B cell (primary cell): ENCODE measurements at regions not wholly inside any gene's neighbourhood (a gene's known extent, or its start where the extent isn't known, plus 50 kb on each side); places are given as distances from the start of the nearest gene placed in this dataset.

Experiments used
- ATAC-seq: fragments of 200-7000 bp; cut with Tn5 transposase; one replicate; pipeline ENCODE4 v1.10.0; 2021; ENCODE audit warnings: low read depth, mild to moderate bottlenecking, moderate number of reproducible peaks, moderate library complexity
- CTCF ChIA-PET: fragments of 350-600 bp; sonication (Branson Sonifier 250); formaldehyde crosslinking; loops from one replicate; lab custom pipeline; 2021; ENCODE audit warnings: antibody characterized with exemption, inconsistent platforms; lab: Charles Lee
- POLR2A ChIA-PET: fragments of 350-600 bp; sonication (Branson Sonifier 250); formaldehyde crosslinking; loops from one replicate; lab custom pipeline; 2021; ENCODE audit warnings: antibody characterized with exemption; lab: Charles Lee
- DNase-seq: peaks from one replicate; pipeline ENCODE4 v3.0.0; 2013
- H2AFZ ChIP-seq: 2 replicates; pipeline ENCODE4 v1.6.1; 2012; ENCODE audit warnings: mild to moderate bottlenecking, low read depth, low read length; ENCODE audit not compliant: insufficient read depth, poor library complexity, severe bottlenecking
- H3K27ac ChIP-seq, 2 donors: 1 replicate in 1 of 2; 2 replicates in 1 of 2; pipeline ENCODE4 v1.5.1; 2012 to 2013; ENCODE audit warnings: low read length in 2 of 2, mild to moderate bottlenecking in 2 of 2, moderate library complexity in 1 of 2
- H3K27me3 ChIP-seq, 4 experiments: fragments of 200-600 bp in 1 of 4; sonication (generic) in 1 of 4; replicated peaks in 1 of 4; 1 replicate in 2 of 4; 2 replicates in 2 of 4; pipeline versions ENCODE4 v1.6.1 to v1.7.0; 2013 to 2016; ENCODE audit warnings: low read length in 3 of 4, mild to moderate bottlenecking in 2 of 4, mixed read lengths in 1 of 4, moderate library complexity in 1 of 4; ENCODE audit not compliant: insufficient read depth in 4 of 4, control insufficient read depth in 3 of 4; ENCODE audit errors: control extremely low read depth in 1 of 4
- H3K36me3 ChIP-seq, 2 experiments: replicated peaks in 1 of 2; 1 replicate in 1 of 2; 2 replicates in 1 of 2; pipeline versions ENCODE4 v1.6.1 to v1.7.1; 2013; ENCODE audit warnings: low read length in 1 of 2; ENCODE audit not compliant: insufficient read depth in 2 of 2, control insufficient read depth in 1 of 2; ENCODE audit errors: control extremely low read depth in 1 of 2, extremely low read depth in 1 of 2
- H3K4me1 ChIP-seq, 2 donors: fragments of 200-600 bp in 1 of 2; sonication (generic) in 1 of 2; 1 replicate in 1 of 2; 2 replicates in 1 of 2; pipeline versions ENCODE4 v1.5.1 to v1.6.1; 2013 to 2017; ENCODE audit warnings: low read length in 2 of 2; ENCODE audit not compliant: control insufficient read depth in 2 of 2, insufficient read depth in 2 of 2
- H3K4me2 ChIP-seq: replicated peaks from 2 replicates; pipeline ENCODE3; 2012; ENCODE audit warnings: mild to moderate bottlenecking, low read depth, low read length; ENCODE audit not compliant: poor library complexity, severe bottlenecking
- H3K4me3 ChIP-seq, 5 experiments: fragments of 200-600 bp in 1 of 5; sonication (generic) in 1 of 5; 1 replicate in 3 of 5; 2 replicates in 2 of 5; pipeline versions ENCODE4 v1.5.1 to v1.7.0; 2011 to 2016; ENCODE audit warnings: low read length in 4 of 5, mild to moderate bottlenecking in 4 of 5, low read depth in 2 of 5, control low read depth in 1 of 5, moderate library complexity in 1 of 5; ENCODE audit not compliant: insufficient read depth in 1 of 5; ENCODE audit errors: control extremely low read depth in 1 of 5, extremely low read depth in 1 of 5
- H3K79me2 ChIP-seq: fragments of 200-600 bp; sonication (generic); one replicate; pipeline ENCODE4 v1.6.0; 2016; ENCODE audit warnings: low read length; ENCODE audit not compliant: control insufficient read depth, insufficient read depth
- H3K9ac ChIP-seq: fragments of 200-600 bp; sonication (generic); 2 replicates; pipeline ENCODE4 v1.6.1; 2017; ENCODE audit warnings: mild to moderate bottlenecking, low read length, moderate library complexity
- H3K9me3 ChIP-seq, 3 donors: one replicate each; pipeline versions ENCODE4 v1.6.1 to v1.7.1; 2013; ENCODE audit warnings: low read length in 2 of 3; ENCODE audit not compliant: control insufficient read depth in 2 of 3, insufficient read depth in 1 of 3; ENCODE audit errors: control extremely low read depth in 1 of 3
- H4K20me1 ChIP-seq: 2 replicates; pipeline ENCODE4 v1.6.0; 2012; ENCODE audit warnings: mild to moderate bottlenecking, low read length; ENCODE audit not compliant: insufficient read depth, control insufficient read depth, poor library complexity, severe bottlenecking
- H3K27ac Mint-ChIP-seq: one replicate; pipeline ENCODE4 v1.8.0; 2021; ENCODE audit warnings: mixed read lengths
- H3K27me3 Mint-ChIP-seq: one replicate; pipeline ENCODE4 v1.8.0; 2021; ENCODE audit warnings: mixed read lengths
- H3K4me1 Mint-ChIP-seq: one replicate; pipeline ENCODE4 v1.8.0; 2021; ENCODE audit warnings: mixed read lengths
- H3K4me3 Mint-ChIP-seq: one replicate; pipeline ENCODE4 v1.8.0; 2021; ENCODE audit warnings: mixed read lengths
- H3K9me3 Mint-ChIP-seq: one replicate; pipeline ENCODE4 v1.8.0; 2022; ENCODE audit warnings: mixed read lengths; ENCODE audit not compliant: insufficient read depth
- EZH2 ChIP-seq: IDR thresholded peaks from 2 replicates; pipeline ENCODE4 v1.6.1; 2012; ENCODE audit warnings: borderline replicate concordance, low read depth, mild to moderate bottlenecking, moderate library complexity, low read length; ENCODE audit not compliant: insufficient read depth, poor library complexity, severe bottlenecking
- WGBS: methylation state at CpG from one replicate; pipeline ENCODE4 v1.1.5; 2013; ENCODE audit warnings: missing lambda C conversion rate; ENCODE audit not compliant: insufficient coverage; 5-methylcytosine and 5-hydroxymethylcytosine counted together
- intact Hi-C: fragments of 100-400 bp; cut with micrococcal nuclease; formaldehyde crosslinking; loops from one replicate; pipeline ENCODE4 v1.10.0; 2022
- TF ChIP-seq, protein P1 (sequence below): fragments of 200-600 bp; IDR thresholded peaks from one replicate; pipeline ENCODE4 v1.8.0; 2022; ENCODE audit warnings: antibody characterized with exemption, mild to moderate bottlenecking

DNA sequence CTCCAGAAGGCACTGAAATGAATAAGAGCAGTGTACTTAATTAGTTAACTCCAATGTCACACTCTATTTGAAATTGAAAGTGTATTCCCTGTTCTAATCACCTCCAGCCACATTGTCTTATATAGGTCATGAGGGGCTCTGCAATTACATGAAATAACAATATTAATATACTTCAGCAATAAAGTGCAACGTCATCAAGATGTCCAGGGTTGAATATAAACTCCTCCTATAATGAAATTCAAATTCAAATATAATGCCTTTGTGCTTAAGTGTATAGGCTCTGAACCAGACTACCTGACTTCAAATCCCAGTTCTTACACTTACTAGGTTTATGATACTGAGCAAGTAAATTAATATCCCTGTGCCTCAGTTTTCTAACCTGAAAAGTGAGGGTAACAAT, 195.6 kb upstream of the SMC2 start:
- H3K9me3 Mint-ChIP-seq, result no peaks in the 10 kb centered on the region
- no peak overlapping the region for H3K4me3 Mint-ChIP-seq
- CTCF ChIA-PET, result no interaction called here

DNA sequence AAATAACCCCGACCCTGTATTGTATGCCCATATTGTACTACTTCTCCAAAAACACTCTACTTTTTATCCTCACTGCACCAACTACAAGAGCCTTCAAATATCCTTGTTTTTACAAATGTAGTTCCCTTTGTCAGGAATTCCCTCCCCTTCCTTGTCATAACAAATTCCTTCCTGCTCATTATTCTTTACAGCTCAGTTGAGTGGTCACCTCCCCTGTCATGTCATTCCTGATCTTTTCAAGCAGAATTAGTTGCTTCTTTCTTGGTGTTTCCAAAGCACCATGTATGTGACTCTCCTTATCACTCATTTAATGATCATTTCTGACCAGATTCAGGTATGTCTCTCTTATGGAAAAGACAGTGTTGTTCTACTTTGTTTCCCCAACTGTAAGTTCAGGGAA, 194.2 kb upstream of the SMC2 start:
- Histone ChIP-seq H3K4me3 (no peak overlapping the region), H3K4me1 (no peaks in the 10 kb centered on the region), H4K20me1 (no peaks in the 10 kb centered on the region), H3K9me3 (no peaks in the 10 kb centered on the region), H3K79me2 (no peaks in the 10 kb centered on the region), H3K27ac (no peak overlapping the region), H3K36me3 (no peaks in the 10 kb centered on the region), H3K9ac (no peak overlapping the region), H2AFZ (no peak overlapping the region), H3K4me2 (no peak overlapping the region), H3K27me3 (no peaks in the 10 kb centered on the region)
- no peak for DNase-seq
- H3K4me1 Mint-ChIP-seq, result no peaks in the 10 kb centered on the region
- ChIA-PET CTCF (no interaction called here), POLR2A (no interaction called here)
- TF ChIP-seq, protein P1, sequence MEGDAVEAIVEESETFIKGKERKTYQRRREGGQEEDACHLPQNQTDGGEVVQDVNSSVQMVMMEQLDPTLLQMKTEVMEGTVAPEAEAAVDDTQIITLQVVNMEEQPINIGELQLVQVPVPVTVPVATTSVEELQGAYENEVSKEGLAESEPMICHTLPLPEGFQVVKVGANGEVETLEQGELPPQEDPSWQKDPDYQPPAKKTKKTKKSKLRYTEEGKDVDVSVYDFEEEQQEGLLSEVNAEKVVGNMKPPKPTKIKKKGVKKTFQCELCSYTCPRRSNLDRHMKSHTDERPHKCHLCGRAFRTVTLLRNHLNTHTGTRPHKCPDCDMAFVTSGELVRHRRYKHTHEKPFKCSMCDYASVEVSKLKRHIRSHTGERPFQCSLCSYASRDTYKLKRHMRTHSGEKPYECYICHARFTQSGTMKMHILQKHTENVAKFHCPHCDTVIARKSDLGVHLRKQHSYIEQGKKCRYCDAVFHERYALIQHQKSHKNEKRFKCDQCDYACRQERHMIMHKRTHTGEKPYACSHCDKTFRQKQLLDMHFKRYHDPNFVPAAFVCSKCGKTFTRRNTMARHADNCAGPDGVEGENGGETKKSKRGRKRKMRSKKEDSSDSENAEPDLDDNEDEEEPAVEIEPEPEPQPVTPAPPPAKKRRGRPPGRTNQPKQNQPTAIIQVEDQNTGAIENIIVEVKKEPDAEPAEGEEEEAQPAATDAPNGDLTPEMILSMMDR, result no peak
- no peak overlapping the region for H3K4me3 Mint-ChIP-seq
- no peaks in the 10 kb centered on the region for H3K9me3 Mint-ChIP-seq
- intact Hi-C loops, result no loop called here
- 9% methylated on average over 1 of the region's 1 CpG for WGBS
- no peak overlapping the region for H3K27ac Mint-ChIP-seq
- no peak for ATAC-seq
- no peaks in the 10 kb centered on the region for H3K27me3 Mint-ChIP-seq

More for the DNA sequence above, 195.6 kb upstream of the SMC2 start:
- no peak for DNase-seq
- H3K4me2 ChIP-seq, result no peak overlapping the region
- no peaks in the 10 kb centered on the region for H3K36me3 ChIP-seq
- ATAC-seq, result no peak
- H3K4me3 ChIP-seq, result no peak overlapping the region
- POLR2A ChIA-PET, result no interaction called here
- H3K9me3 ChIP-seq, result no peaks in the 10 kb centered on the region
- intact Hi-C loops, result no loop called here
- no CpG with 5 or more reads among the region's 1 CpG for WGBS
- TF ChIP-seq, protein P1, result no peak
- no peak for TF ChIP-seq EZH2
- H2AFZ ChIP-seq, result no peak overlapping the region
- H3K4me1 Mint-ChIP-seq, result no peaks in the 10 kb centered on the region
- no peaks in the 10 kb centered on the region for H3K79me2 ChIP-seq
- no peaks in the 10 kb centered on the region for H4K20me1 ChIP-seq
- no peaks in the 10 kb centered on the region for H3K27me3 Mint-ChIP-seq
- no peak overlapping the region for H3K27ac Mint-ChIP-seq
- no peak overlapping the region for H3K9ac ChIP-seq
- H3K27me3 ChIP-seq, result no peaks in the 10 kb centered on the region
- H3K27ac ChIP-seq, result no peak overlapping the region
- H3K4me1 ChIP-seq, result no peaks in the 10 kb centered on the region
